ENCODE measurements at regions not wholly inside any gene's neighbourhood (a gene's known extent, or its start where the extent isn't known, plus 50 kb on each side); places are given as distances from the start of the nearest gene placed in this dataset.

DNA sequence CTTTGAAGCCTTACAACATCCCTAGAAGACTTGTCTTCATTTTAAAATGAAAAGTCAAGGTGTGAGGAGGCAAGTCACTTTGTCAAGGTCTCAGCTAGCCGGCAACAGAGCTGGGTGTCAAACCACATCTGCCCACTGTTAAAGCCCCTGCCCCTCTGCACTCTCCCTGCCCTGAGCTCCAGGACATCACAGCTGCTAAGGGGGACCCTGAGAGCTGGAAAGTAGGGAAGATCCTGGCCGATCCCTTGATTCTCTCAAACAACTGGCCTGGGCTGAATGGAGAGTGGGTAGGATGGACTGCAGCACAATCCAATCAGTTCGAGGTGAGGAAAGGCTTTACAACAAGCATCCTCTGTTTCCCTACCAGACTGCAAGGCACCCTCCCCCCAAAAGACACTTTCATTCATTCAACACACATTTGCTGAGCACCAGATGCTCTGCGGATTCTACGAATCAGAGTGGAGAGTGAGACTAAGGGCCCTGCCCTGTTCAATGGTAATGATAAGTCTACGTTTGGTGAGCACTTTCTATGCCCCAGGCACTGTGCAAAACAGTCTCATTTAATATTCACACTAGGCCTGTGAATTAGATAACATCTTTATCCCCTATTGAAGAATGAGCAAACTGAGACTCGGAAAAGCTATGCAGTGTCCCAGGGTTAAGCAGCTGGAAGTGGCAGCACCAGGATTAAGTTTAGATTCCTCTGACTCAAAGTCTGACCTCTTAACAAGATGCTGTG lies 148.1 kb downstream of the HERPUD2 start:
- no peaks in the 10 kb centered on the region for H3K9me3 Mint-ChIP-seq
- ChIA-PET CTCF (no interaction called here), POLR2A (no interaction called here)
- no peaks in the 10 kb centered on the region for H3K27me3 Mint-ChIP-seq
- intact Hi-C loops (cut with micrococcal nuclease), result no loop called here
- H3K36me3 Mint-ChIP-seq (ENCODE audit: low read depth), result no peaks in the 10 kb centered on the region
- no peak for ATAC-seq
- no peak overlapping the region for H3K4me3 Mint-ChIP-seq
- no peaks in the 10 kb centered on the region for H3K4me1 Mint-ChIP-seq (ENCODE audit: low read depth)
- H3K27ac Mint-ChIP-seq, result no peak overlapping the region
- TF ChIP-seq, protein P1, sequence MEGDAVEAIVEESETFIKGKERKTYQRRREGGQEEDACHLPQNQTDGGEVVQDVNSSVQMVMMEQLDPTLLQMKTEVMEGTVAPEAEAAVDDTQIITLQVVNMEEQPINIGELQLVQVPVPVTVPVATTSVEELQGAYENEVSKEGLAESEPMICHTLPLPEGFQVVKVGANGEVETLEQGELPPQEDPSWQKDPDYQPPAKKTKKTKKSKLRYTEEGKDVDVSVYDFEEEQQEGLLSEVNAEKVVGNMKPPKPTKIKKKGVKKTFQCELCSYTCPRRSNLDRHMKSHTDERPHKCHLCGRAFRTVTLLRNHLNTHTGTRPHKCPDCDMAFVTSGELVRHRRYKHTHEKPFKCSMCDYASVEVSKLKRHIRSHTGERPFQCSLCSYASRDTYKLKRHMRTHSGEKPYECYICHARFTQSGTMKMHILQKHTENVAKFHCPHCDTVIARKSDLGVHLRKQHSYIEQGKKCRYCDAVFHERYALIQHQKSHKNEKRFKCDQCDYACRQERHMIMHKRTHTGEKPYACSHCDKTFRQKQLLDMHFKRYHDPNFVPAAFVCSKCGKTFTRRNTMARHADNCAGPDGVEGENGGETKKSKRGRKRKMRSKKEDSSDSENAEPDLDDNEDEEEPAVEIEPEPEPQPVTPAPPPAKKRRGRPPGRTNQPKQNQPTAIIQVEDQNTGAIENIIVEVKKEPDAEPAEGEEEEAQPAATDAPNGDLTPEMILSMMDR (IDR thresholded peaks at IDR 0.05), result no peak
- no peak for DNase-seq

DNA sequence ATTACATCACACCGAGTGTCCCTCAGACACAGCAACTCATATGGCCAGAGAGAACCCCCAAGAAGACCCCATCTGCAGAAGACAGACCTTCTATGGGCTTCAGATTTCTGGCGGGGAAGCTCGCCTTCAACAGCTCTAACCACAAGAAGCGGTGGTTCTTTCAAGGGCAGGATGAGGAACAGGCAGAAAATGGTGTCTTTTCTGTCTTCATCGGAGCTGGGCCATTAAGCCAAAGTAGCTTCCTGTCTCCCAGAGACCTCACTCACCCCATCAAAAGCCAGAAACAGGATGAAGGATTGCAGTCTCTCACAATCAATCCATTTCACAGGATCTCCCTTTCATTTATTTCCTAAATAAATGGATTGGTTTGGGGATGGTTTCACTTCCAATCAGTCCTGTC lies 149.1 kb downstream of the HERPUD2 start:
- Mint-ChIP-seq H3K36me3 (ENCODE audit: low read depth) (no peaks in the 10 kb centered on the region), H3K9me3 (no peaks in the 10 kb centered on the region), H3K27ac (no peak overlapping the region), H3K27me3 (no peaks in the 10 kb centered on the region), H3K4me1 (ENCODE audit: low read depth) (no peaks in the 10 kb centered on the region), H3K4me3 (no peak overlapping the region)
- no peak for ATAC-seq
- DNase-seq, result no peak
- ChIA-PET POLR2A (no interaction called here), CTCF (no interaction called here)
- intact Hi-C loops (cut with micrococcal nuclease), result no loop called here
- TF ChIP-seq, protein P1 (IDR thresholded peaks at IDR 0.05), result no peak

DNA sequence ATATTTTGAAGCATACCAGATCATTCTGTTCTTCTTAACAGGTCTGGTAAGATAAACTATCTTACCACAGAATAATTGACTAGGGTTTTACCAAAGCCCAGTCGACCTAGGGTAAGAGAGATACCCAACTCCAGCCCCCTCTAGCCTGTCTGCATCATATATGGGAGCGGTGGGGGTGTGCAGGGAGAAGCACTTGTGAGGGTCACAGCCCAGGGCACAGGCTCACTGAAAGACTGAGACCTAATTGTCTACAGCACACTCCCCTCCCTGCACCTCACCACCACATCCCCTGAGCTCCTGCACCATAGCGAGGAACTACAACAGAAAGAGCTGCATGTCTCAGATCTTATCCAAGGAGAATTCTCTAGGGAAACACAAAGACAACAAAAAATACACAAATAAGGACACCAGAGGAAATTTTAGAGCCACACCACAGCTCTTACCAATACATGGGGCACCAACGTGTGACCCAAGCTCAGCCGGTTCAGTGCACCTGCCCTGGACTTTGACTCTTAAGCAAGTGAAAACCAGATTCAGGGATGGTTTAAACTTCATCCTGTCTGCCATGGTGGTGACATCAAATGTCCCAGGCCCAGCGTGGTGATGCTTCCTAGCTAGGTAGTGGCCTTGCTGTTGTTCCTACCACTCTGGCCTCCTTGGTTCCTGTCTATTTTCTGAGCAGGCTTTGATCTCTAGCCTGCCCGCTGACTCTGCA lies 150.8 kb downstream of the HERPUD2 start:
- ChIA-PET POLR2A (no interaction called here), CTCF (interaction anchor here (0.9 to 1.2 kb wide), 2 partner anchors 23 to 80 kb away, joined by 3 to 5 read pairs; no protein-coding TSS in a partner anchor)
- ATAC-seq (no peak), DNase-seq (no peak)
- Mint-ChIP-seq H3K4me1 (ENCODE audit: low read depth) (no peaks in the 10 kb centered on the region), H3K9me3 (no peaks in the 10 kb centered on the region), H3K36me3 (ENCODE audit: low read depth) (no peaks in the 10 kb centered on the region), H3K27me3 (no peaks in the 10 kb centered on the region), H3K4me3 (no peak overlapping the region), H3K27ac (no peak overlapping the region)
- TF ChIP-seq, protein P1 (IDR thresholded peaks at IDR 0.05), result no peak
- intact Hi-C loops (cut with micrococcal nuclease), result no loop called here

DNA sequence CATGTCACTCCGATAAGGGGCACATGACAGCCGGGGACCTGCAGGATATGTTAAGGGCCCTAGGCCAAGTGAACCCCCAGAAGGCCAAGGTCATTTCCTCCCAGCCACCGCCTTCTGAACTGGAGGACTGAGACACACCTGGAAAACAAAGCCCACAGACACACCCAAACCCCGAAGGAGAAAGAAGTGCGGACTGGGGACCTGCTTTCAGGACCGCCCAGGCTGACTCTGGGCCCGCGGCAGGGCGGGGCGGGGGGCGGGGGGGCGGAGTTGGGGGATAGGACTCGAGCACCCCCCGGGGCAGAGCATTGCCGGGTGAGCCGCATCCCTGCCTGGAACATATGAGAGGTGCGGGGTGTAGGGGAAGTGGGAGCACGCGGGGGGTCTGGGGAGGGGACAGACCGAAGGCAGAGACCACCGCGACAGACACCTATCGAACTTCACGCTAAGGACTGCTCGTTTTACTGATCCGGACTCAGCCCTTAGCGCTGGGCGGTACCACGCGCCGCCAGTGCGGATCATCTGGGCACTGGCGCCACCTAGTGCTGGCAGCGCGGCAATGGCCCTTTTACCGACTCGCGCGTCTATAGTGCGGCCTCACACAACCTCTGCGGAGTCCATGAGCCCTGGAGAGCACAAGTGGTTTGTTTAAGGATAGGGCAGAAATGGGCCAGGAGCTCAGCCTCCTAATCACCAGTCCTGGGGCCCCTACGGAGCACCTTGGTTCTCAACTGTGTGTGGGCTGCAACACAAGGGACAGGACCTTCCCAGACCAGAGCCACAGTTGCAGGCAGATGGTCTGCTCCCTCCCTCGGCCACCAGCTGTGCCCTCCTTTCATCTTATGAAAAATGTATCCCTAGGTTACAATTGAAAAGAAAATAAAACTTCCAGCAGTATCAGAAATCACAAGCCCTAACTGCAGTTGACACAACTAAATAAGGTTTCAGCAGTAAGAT lies 157.6 kb downstream of the HERPUD2 start:
- Mint-ChIP-seq H3K36me3 (ENCODE audit: low read depth) (no peaks in the 10 kb centered on the region), H3K4me1 (ENCODE audit: low read depth) (no peaks in the 10 kb centered on the region), H3K4me3 (peak overlapping the region; percentile 70), H3K27me3 (peaks cover 2% of the 10 kb centered on the region), H3K9me3 (no peaks in the 10 kb centered on the region), H3K27ac (no peak overlapping the region)
- intact Hi-C loops (cut with micrococcal nuclease), result loop anchor here (5.0 to 10.0 kb wide), 3 partner anchors 85 to 493 kb away; no protein-coding TSS in a partner anchor
- ChIA-PET POLR2A (no interaction called here), CTCF (interaction anchor here (0.7 to 2.4 kb wide), 11 partner anchors 9 to 123 kb away, joined by 3 to 9 read pairs (median 4); no protein-coding TSS in a partner anchor)
- TF ChIP-seq, protein P1 (IDR thresholded peaks at IDR 0.05), result peak; percentile 94
- ATAC-seq (peak; percentile 99), DNase-seq (peak; percentile 84)

All from activated CD8-positive, alpha-beta T cell treated with anti-CD3 and anti-CD28 coated beads for 36 hours (primary cell).